SH-SY5Y (cell line): ENCODE measurements at regions not wholly inside any gene's neighbourhood (a gene's known extent, or its start where the extent isn't known, plus 50 kb on each side); places are given as distances from the start of the nearest gene placed in this dataset.

Experiments
- GATA2 ChIP-seq: IDR thresholded peaks from 2 replicates; pipeline ENCODE4 v1.6.1; 2011; ENCODE audit warnings: mild to moderate bottlenecking, low read depth, low read length
- GATA3 ChIP-seq: IDR thresholded peaks from 2 replicates; pipeline ENCODE4 v1.6.1; 2011; ENCODE audit warnings: low read depth, mild to moderate bottlenecking, low read length, moderate library complexity

DNA sequence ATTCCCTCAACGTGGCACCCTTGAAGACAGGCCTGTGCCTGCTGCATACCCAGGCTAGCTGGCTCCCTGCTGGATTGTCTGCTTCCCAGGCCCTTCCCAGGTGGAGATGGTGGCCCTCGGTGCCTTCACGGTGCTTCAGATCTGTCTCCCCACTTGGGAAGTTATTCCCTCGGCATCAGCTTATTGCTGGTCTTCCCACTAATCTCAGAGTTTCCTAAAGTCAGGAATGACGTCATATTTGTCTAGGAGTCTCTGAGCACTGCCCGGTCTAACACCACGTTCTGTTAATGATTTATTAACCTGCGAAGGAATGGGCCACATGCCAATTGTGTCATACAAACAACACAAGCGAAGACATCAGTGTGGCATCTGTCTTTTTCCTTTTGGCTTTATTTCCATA lies 269.8 kb upstream of the ID2 start:
- no peak for TF ChIP-seq GATA2
- TF ChIP-seq GATA3 = no peak
